ENCODE measurements at regions not wholly inside any gene's neighbourhood (a gene's known extent, or its start where the extent isn't known, plus 50 kb on each side); places are given as distances from the start of the nearest gene placed in this dataset.

- BruUV-seq (replicated peaks) = no TSS peak
- Mint-ChIP-seq H3K27me3 (ENCODE audit: insufficient read depth, unreplicated experiment) (no peaks in the 10 kb centered on the region), H3K4me3 (ENCODE audit: unreplicated experiment) (no peak overlapping the region), H3K4me1 (ENCODE audit: insufficient read depth, unreplicated experiment) (no peaks in the 10 kb centered on the region), H3K36me3 (ENCODE audit: insufficient read depth, unreplicated experiment) (no peaks in the 10 kb centered on the region), H3K9me3 (ENCODE audit: unreplicated experiment) (no peaks in the 10 kb centered on the region), H3K27ac (ENCODE audit: low read depth, unreplicated experiment) (no peak overlapping the region)
- TF ChIP-seq CTCF (IDR thresholded peaks at IDR 0.05; ENCODE audit: unreplicated experiment) = no peak
- ChIA-PET POLR2A (no interaction called here), CTCF (no interaction called here)
- no peak for DNase-seq (ENCODE audit: unreplicated experiment)
- intact Hi-C loops (cut with micrococcal nuclease) = no loop called here
These were observed 407.5 kb upstream of the DPH6 start for GRCh38 chr15:35953424-35953823.

- Mint-ChIP-seq H3K27ac (ENCODE audit: low read depth, unreplicated experiment) (no peak overlapping the region), H3K36me3 (ENCODE audit: insufficient read depth, unreplicated experiment) (no peaks in the 10 kb centered on the region), H3K9me3 (ENCODE audit: unreplicated experiment) (no peaks in the 10 kb centered on the region), H3K4me3 (ENCODE audit: unreplicated experiment) (no peak overlapping the region), H3K27me3 (ENCODE audit: insufficient read depth, unreplicated experiment) (no peaks in the 10 kb centered on the region), H3K4me1 (ENCODE audit: insufficient read depth, unreplicated experiment) (no peaks in the 10 kb centered on the region)
- ChIA-PET POLR2A (interaction anchor here (0.6 kb wide), 1 partner anchor 1136 kb away, joined by 3 read pairs; no protein-coding TSS in a partner anchor), CTCF (interaction anchor here (0.6 to 0.8 kb wide), 4 partner anchors 17 to 1251 kb away, joined by 3 to 4 read pairs (median 3); no protein-coding TSS in a partner anchor)
- BruUV-seq (replicated peaks) = no TSS peak
- TF ChIP-seq CTCF (IDR thresholded peaks at IDR 0.05; ENCODE audit: unreplicated experiment) = no peak
- intact Hi-C loops (cut with micrococcal nuclease) = no loop called here
- DNase-seq (ENCODE audit: unreplicated experiment) = no peak
These were observed 410.1 kb upstream of the DPH6 start for GRCh38 chr15:35956056-35956455.

- no peaks in the 10 kb centered on the region for H3K27me3 Mint-ChIP-seq (ENCODE audit: insufficient read depth, unreplicated experiment)
- POLR2A ChIA-PET = no interaction called here
- CTCF ChIA-PET = no interaction called here
These were observed 412.1 kb upstream of the DPH6 start for GRCh38 chr15:35958021-35958420.

GRCh38 chr15:35958975-35959374 lies 413.0 kb upstream of the DPH6 start:
- H3K4me1 Mint-ChIP-seq (ENCODE audit: insufficient read depth, unreplicated experiment) = no peaks in the 10 kb centered on the region

More at GRCh38 chr15:35958021-35958420, 412.1 kb upstream of the DPH6 start:
- Mint-ChIP-seq H3K27ac (ENCODE audit: low read depth, unreplicated experiment) (no peak overlapping the region), H3K9me3 (ENCODE audit: unreplicated experiment) (no peaks in the 10 kb centered on the region), H3K36me3 (ENCODE audit: insufficient read depth, unreplicated experiment) (no peaks in the 10 kb centered on the region), H3K4me3 (ENCODE audit: unreplicated experiment) (no peak overlapping the region), H3K4me1 (ENCODE audit: insufficient read depth, unreplicated experiment) (no peaks in the 10 kb centered on the region)
- intact Hi-C loops (cut with micrococcal nuclease) = no loop called here
- DNase-seq (ENCODE audit: unreplicated experiment) = no peak
- BruUV-seq (replicated peaks) = no TSS peak
- no peak for TF ChIP-seq CTCF (IDR thresholded peaks at IDR 0.05; ENCODE audit: unreplicated experiment)

More at GRCh38 chr15:35958975-35959374, 413.0 kb upstream of the DPH6 start:
- Mint-ChIP-seq H3K9me3 (ENCODE audit: unreplicated experiment) (no peaks in the 10 kb centered on the region), H3K4me3 (ENCODE audit: unreplicated experiment) (no peak overlapping the region), H3K27ac (ENCODE audit: low read depth, unreplicated experiment) (no peak overlapping the region), H3K27me3 (ENCODE audit: insufficient read depth, unreplicated experiment) (no peaks in the 10 kb centered on the region), H3K36me3 (ENCODE audit: insufficient read depth, unreplicated experiment) (no peaks in the 10 kb centered on the region)
- DNase-seq (ENCODE audit: unreplicated experiment) = no peak
- intact Hi-C loops (cut with micrococcal nuclease) = no loop called here
- CTCF ChIA-PET = no interaction called here
- POLR2A ChIA-PET = no interaction called here
- no peak for TF ChIP-seq CTCF (IDR thresholded peaks at IDR 0.05; ENCODE audit: unreplicated experiment)
- BruUV-seq (replicated peaks) = no TSS peak

Measured in MCF 10A (cell line).